HFF-Myc (cell line): ENCODE measurements at regions not wholly inside any gene's neighbourhood (a gene's known extent, or its start where the extent isn't known, plus 50 kb on each side); places are given as distances from the start of the nearest gene placed in this dataset.

Experiments used
- DNase-seq: peaks from one replicate; pipeline ENCODE4 v3.0.0-alpha.2; 2011; ENCODE audit warnings: low read depth; ENCODE audit errors: extremely low read depth
- H3K4me3 ChIP-seq: replicated peaks from 2 replicates; pipeline ENCODE4 v1.5.1; 2011; ENCODE audit warnings: low read depth, mild to moderate bottlenecking, control low read depth, low read length
- TF ChIP-seq, protein P1 (sequence below): IDR thresholded peaks from 2 replicates; pipeline ENCODE4 v1.5.1; 2012; ENCODE audit warnings: mild to moderate bottlenecking, low read depth, low read length, control low read depth; ENCODE audit errors: missing control alignments

DNA sequence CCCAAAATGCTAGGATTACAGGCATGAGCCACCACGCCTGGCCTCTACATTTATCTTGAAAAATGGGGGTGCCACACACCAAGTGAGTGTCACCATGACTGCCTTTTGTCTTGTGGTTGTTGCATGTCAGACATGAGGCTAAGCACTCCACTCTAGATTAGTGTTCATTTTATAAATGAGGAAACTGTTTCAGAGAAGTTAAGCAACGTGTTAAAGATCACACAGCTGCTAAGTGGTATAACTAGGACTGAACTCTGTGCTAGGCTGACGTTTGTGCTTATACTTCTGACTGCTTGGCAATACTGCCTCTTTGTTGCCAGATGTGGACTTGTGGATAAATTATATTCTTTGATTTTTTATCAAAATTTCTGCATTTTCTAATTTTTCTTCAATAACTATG, 50.8 kb upstream of the SMAD6 start:
- DNase-seq: no peak
- TF ChIP-seq, protein P1, sequence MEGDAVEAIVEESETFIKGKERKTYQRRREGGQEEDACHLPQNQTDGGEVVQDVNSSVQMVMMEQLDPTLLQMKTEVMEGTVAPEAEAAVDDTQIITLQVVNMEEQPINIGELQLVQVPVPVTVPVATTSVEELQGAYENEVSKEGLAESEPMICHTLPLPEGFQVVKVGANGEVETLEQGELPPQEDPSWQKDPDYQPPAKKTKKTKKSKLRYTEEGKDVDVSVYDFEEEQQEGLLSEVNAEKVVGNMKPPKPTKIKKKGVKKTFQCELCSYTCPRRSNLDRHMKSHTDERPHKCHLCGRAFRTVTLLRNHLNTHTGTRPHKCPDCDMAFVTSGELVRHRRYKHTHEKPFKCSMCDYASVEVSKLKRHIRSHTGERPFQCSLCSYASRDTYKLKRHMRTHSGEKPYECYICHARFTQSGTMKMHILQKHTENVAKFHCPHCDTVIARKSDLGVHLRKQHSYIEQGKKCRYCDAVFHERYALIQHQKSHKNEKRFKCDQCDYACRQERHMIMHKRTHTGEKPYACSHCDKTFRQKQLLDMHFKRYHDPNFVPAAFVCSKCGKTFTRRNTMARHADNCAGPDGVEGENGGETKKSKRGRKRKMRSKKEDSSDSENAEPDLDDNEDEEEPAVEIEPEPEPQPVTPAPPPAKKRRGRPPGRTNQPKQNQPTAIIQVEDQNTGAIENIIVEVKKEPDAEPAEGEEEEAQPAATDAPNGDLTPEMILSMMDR: no peak
- no peak overlapping the region for H3K4me3 ChIP-seq

DNA sequence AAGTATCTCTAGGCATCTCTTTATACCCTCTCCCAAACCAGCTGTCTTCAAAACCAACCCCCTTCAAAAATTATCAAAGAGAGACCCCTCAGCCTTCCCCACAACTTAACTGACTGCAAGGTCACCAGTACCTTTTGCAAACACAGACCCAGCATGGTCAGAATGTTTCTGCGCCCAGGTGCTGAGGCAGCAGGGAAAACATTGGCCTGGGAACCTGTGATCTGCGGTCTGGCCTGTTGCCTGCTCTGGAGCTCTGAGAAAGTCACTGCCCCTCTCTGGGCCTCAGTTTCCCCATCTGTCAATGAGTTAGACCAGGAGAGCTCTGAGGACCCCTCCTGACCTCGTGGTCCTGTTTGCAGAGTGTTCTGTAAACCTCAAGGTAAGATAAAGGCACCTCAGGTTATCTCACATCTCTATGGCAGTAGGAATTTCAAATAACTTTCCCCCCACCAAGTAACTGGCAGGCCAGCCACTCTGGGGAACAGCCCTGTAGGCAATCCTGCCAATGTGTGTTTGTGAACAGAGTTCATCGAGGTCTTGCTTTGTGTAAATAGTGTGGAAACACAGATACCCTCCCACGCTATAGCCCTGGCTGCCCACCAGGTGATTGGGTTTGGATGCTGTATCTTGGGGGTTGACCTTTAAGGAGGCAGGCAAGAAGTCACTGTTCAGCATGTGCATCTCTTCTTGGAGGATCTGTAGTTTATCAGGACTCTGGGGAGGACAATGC, 50.0 kb upstream of the SMAD6 start:
- no peak overlapping the region for H3K4me3 ChIP-seq
- TF ChIP-seq, protein P1: no peak
- no peak for DNase-seq
